ENCODE measurements at regions not wholly inside any gene's neighbourhood (a gene's known extent, or its start where the extent isn't known, plus 50 kb on each side); places are given as distances from the start of the nearest gene placed in this dataset.

DNA sequence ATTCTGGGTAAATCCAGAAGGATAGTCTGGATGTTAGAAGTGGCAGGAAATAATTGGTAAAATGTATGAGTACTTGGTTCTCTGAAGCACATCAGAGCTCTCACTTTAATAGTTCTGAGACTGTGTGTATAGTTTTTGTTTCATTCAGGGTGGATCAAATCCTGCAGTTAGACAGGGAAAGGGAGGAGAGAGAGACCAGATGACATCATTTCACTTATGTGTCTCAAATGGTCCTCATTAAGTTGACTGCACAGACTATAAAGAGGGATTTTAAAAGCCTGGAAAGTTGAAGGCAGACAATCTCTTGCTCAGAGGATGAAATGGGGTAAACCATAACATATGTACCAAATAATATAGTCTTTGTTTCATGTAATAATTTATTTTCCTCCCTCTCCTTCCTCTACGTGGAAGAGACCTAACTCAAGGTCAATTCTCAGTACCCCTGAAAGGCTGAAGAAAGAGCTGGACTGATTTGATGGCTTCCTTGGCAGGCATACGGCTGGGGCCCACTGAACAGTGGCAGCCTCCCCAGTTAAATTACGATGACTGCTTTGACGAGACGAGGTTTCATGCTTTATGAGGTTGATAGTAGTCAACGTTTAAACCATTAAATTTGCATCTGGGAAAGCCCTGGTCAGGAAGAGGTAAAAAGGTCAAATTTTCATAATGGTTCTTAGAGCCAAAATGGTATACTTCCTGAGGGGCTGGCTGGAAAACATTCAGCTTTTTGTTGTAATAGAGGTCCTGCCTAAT, 395.1 kb upstream of the RPS23 start:
- TF ChIP-seq, protein P1, sequence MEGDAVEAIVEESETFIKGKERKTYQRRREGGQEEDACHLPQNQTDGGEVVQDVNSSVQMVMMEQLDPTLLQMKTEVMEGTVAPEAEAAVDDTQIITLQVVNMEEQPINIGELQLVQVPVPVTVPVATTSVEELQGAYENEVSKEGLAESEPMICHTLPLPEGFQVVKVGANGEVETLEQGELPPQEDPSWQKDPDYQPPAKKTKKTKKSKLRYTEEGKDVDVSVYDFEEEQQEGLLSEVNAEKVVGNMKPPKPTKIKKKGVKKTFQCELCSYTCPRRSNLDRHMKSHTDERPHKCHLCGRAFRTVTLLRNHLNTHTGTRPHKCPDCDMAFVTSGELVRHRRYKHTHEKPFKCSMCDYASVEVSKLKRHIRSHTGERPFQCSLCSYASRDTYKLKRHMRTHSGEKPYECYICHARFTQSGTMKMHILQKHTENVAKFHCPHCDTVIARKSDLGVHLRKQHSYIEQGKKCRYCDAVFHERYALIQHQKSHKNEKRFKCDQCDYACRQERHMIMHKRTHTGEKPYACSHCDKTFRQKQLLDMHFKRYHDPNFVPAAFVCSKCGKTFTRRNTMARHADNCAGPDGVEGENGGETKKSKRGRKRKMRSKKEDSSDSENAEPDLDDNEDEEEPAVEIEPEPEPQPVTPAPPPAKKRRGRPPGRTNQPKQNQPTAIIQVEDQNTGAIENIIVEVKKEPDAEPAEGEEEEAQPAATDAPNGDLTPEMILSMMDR (conservative IDR thresholded peaks at IDR 0.05; ENCODE audit: low read length), result no peak
- no peak for DNase-seq (ENCODE audit: low read depth)
- no peak overlapping the region for H3K4me3 ChIP-seq (ENCODE audit: low read length)

DNA sequence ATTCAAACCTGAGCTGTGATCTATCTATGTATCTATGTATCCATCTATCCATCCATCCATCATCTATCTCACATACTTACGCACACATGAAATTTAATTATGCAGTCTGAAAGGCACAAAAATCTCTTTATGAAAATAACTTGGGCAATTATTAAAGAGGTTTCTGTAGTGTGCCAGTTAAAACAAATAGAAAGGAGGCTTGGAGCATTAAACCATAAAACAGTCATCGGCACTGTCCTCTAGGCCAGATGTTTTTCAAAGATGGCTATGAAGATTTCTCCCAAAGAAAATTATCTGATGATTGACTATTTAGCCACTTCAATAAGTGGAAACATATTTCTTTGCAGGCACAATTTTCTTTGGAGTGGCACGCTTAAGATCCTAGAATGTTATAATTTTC, 392.5 kb upstream of the RPS23 start:
- TF ChIP-seq, protein P1 (conservative IDR thresholded peaks at IDR 0.05; ENCODE audit: low read length), result no peak
- no peak for DNase-seq (ENCODE audit: low read depth)
- H3K4me3 ChIP-seq (ENCODE audit: low read length), result no peak overlapping the region

DNA sequence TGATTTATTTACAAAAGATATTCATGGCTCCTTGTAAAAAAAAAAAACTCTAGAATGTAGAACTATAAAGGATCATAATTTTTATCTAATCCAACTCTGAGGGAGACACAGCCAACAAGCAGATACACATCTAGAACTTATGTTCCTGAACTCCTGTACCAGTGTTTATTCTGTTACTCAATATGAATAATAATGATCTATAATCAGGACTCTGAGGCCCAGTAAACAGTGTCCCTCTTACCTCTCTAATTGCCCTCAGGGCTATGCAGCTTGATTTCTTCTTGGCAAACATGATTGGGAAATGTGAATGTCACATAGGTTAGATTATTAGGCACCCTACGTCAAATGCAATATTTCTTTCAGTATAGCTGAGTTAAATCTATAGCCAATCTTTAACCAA, 391.6 kb upstream of the RPS23 start:
- H3K4me3 ChIP-seq (ENCODE audit: low read length), result no peak overlapping the region
- TF ChIP-seq, protein P1 (conservative IDR thresholded peaks at IDR 0.05; ENCODE audit: low read length), result no peak
- DNase-seq (ENCODE audit: low read depth), result no peak

DNA sequence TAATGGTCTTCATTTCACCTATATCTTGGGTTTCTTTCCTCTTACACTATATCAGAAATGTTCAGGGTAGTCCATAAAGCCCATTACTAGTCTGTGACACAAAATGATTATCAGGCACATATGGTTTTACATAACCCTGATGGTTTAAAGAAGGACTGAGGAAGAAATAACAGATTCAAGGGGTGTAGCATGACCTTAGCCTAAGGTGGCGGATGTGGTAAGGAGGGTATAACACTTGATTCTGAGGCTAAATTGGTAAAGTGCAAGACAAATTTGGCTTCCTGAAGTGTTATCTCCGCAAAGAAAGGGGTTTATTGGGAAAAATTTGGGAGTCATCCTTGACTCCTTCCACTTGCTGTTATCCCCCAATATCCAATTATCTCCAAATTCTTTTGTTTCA, 388.2 kb upstream of the RPS23 start:
- TF ChIP-seq, protein P1 (conservative IDR thresholded peaks at IDR 0.05; ENCODE audit: low read length), result no peak
- H3K4me3 ChIP-seq (ENCODE audit: low read length), result no peak overlapping the region

DNA sequence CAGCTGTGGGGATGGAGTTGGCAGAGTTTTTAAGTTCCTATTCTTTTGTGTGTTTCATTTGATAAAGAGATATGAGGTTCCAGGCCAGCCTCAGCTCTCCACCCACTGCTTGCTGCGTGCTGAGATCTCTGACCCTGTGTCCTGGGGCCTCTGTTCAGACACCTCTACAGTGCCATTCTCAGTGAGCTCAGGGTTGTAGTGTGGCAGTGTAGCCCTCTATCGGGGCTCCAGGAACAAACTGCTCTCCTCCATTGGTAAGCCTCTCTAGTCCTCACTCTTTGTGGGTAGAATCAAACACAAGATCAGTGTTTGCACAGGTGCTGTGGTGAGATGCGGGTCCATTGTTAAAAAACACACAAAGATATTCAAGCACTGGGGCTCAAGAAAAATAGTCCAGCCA, 386.6 kb upstream of the RPS23 start:
- H3K4me3 ChIP-seq (ENCODE audit: low read length), result no peak overlapping the region
- DNase-seq (ENCODE audit: low read depth), result no peak
- TF ChIP-seq, protein P1 (conservative IDR thresholded peaks at IDR 0.05; ENCODE audit: low read length), result no peak

More for the DNA sequence above, 388.2 kb upstream of the RPS23 start:
- DNase-seq (ENCODE audit: low read depth), result no peak

DNA sequence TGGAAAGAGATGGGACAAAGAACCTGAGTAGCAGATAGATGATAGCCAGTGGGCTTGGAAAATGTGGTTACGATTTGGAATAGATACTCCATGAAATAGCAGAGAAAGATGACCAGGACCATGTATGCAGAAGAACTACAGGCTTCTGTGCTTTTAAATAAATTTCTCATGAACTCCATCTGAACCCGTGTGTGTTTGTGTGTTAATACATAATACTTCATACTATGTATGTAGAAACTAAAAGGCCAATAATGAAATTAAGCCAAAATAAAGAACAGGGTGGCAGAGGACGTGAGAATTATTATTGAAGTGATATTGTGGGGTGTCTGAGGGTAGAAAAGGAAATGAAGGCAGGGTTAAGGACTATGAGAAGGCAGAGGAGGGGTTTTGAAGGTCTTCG, 385.1 kb upstream of the RPS23 start:
- TF ChIP-seq, protein P1 (conservative IDR thresholded peaks at IDR 0.05; ENCODE audit: low read length), result no peak
- H3K4me3 ChIP-seq (ENCODE audit: low read length), result no peak overlapping the region
- no peak for DNase-seq (ENCODE audit: low read depth)

DNA sequence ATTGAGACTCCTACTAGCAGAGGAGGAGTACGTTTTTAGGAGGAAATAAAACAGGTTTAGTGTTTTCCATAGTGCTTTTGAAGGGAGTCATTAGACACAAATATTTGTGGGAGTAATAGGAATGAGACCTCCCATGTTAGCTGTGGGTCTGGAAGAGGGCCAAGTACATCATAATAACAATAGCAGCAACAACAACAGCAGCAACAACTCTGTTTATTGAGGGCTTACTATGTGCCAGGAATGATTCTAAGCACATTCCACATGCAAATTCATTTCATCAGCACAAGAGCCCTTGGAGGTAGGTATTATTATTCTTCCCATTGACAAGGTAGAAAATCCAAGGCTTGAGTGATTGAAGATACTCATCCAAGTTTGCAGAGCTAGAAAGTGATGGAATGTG, 384.2 kb upstream of the RPS23 start:
- no peak for DNase-seq (ENCODE audit: low read depth)
- TF ChIP-seq, protein P1 (conservative IDR thresholded peaks at IDR 0.05; ENCODE audit: low read length), result no peak
- H3K4me3 ChIP-seq (ENCODE audit: low read length), result no peak overlapping the region

Data from AG10803 (cell line).